ENCODE measurements at regions not wholly inside any gene's neighbourhood (a gene's known extent, or its start where the extent isn't known, plus 50 kb on each side); places are given as distances from the start of the nearest gene placed in this dataset.

DNA sequence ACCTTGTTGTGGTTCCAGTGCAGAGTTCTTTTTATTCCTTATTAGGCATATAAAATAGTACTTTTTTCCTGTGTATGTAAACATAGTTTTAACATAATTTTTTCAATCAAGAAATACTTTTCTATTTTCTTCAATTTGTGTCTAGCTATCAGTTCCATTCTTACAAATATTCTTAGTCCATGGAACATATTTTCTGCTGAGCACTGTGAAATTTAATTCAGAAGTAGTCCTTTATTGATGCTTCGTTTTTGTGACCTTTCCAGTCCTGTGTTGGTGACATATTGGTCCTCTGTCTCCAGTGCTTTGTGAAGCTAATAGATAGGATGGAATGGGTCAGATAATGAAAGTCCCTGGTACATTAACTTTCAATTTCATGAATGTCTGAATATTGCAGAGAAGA is 325.1 kb downstream of the SAMD5 start:
- Histone ChIP-seq H3K79me2 (ENCODE audit: low read length) (no peaks in the 10 kb centered on the region), H3K27ac (ENCODE audit: low read length) (no peak overlapping the region), H3K4me2 (ENCODE audit: low read length) (no peak overlapping the region), H3K9me3 (ENCODE audit: low read length) (no peaks in the 10 kb centered on the region), H3K27me3 (ENCODE audit: low read length) (no peaks in the 10 kb centered on the region), H3K9me2 (replicated peaks; ENCODE audit: low read length) (no peaks in the 10 kb centered on the region), H3K36me3 (ENCODE audit: low read depth, low read length) (no peaks in the 10 kb centered on the region), H3F3A (ENCODE audit: low read length, unreplicated experiment) (no peaks in the 10 kb centered on the region), H3K4me1 (ENCODE audit: insufficient read depth, low read length) (no peaks in the 10 kb centered on the region), H3K4me3 (ENCODE audit: low read length) (no peak overlapping the region), H2AFZ (ENCODE audit: low read length) (no peak overlapping the region), H3K9ac (ENCODE audit: low read length) (no peak overlapping the region), H4K20me1 (ENCODE audit: low read length) (no peaks in the 10 kb centered on the region)
- intact Hi-C loops (cut with micrococcal nuclease), result no loop called here
- ChIA-PET CTCF (no interaction called here), POLR2A (ENCODE audit: unreplicated experiment) (no interaction called here)
- TF ChIP-seq, protein P1, sequence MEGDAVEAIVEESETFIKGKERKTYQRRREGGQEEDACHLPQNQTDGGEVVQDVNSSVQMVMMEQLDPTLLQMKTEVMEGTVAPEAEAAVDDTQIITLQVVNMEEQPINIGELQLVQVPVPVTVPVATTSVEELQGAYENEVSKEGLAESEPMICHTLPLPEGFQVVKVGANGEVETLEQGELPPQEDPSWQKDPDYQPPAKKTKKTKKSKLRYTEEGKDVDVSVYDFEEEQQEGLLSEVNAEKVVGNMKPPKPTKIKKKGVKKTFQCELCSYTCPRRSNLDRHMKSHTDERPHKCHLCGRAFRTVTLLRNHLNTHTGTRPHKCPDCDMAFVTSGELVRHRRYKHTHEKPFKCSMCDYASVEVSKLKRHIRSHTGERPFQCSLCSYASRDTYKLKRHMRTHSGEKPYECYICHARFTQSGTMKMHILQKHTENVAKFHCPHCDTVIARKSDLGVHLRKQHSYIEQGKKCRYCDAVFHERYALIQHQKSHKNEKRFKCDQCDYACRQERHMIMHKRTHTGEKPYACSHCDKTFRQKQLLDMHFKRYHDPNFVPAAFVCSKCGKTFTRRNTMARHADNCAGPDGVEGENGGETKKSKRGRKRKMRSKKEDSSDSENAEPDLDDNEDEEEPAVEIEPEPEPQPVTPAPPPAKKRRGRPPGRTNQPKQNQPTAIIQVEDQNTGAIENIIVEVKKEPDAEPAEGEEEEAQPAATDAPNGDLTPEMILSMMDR (conservative IDR thresholded peaks at IDR 0.05; ENCODE audit: low read depth, low read length), result no peak
- no peak for TF ChIP-seq EZH2phosphoT487 (IDR thresholded peaks at IDR 0.05; ENCODE audit: borderline replicate concordance, low read length)
- TF ChIP-seq EZH2 (IDR thresholded peaks at IDR 0.05; ENCODE audit: low read length, unreplicated experiment), result no peak
- ATAC-seq (no peak), DNase-seq (no peak)
- BruUV-seq (replicated peaks), result no TSS peak

DNA sequence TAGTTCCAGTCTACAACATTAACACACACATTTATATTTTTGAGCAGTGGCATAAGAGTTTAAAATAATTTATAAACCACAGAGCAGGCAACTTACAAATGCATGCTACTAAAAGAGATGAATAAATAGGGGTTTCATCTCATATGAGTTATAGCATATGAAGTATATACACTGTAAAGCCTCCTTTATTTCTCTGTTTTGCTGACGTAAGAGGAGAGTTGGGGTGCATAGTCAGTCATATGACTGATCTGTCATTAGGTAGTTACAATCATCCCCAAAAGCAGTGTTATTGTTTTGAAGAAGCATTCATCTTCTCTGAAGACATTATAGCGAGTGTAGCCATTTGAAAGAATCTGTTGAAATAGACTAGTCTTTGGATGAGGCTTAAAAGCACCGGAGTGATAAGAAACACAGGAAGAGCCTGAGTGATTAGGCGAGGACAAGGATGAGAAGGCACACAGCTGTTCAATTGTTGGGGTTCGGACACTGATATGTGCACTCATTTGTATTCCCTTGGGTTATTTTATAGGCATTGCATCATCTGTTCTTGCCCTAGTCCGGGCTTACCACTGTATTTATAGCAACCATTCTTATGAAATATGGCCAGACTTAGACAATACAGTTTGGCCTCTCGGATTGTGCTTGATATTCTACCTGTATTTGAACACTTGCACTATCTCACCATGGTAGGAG is 325.7 kb downstream of the SAMD5 start:
- POLR2A ChIA-PET (ENCODE audit: unreplicated experiment), result no interaction called here
- DNase-seq (no peak), ATAC-seq (no peak)
- no peaks in the 10 kb centered on the region for H3F3A ChIP-seq (ENCODE audit: low read length, unreplicated experiment)
- H3K9ac ChIP-seq (ENCODE audit: low read length), result no peak overlapping the region
- no peaks in the 10 kb centered on the region for H3K36me3 ChIP-seq (ENCODE audit: low read depth, low read length)
- intact Hi-C loops (cut with micrococcal nuclease), result no loop called here
- no peaks in the 10 kb centered on the region for H3K27me3 ChIP-seq (ENCODE audit: low read length)
- H2AFZ ChIP-seq (ENCODE audit: low read length), result no peak overlapping the region
- H3K9me2 ChIP-seq (replicated peaks; ENCODE audit: low read length), result no peaks in the 10 kb centered on the region
- no peak overlapping the region for H3K4me2 ChIP-seq (ENCODE audit: low read length)
- CTCF ChIA-PET, result no interaction called here
- TF ChIP-seq, protein P1 (conservative IDR thresholded peaks at IDR 0.05; ENCODE audit: low read depth, low read length), result no peak
- TF ChIP-seq EZH2phosphoT487 (IDR thresholded peaks at IDR 0.05; ENCODE audit: borderline replicate concordance, low read length) (no peak), EZH2 (IDR thresholded peaks at IDR 0.05; ENCODE audit: low read length, unreplicated experiment) (no peak)
- no peaks in the 10 kb centered on the region for H3K4me1 ChIP-seq (ENCODE audit: insufficient read depth, low read length)
- no peaks in the 10 kb centered on the region for H3K9me3 ChIP-seq (ENCODE audit: low read length)
- H4K20me1 ChIP-seq (ENCODE audit: low read length), result no peaks in the 10 kb centered on the region
- no peak overlapping the region for H3K4me3 ChIP-seq (ENCODE audit: low read length)
- H3K27ac ChIP-seq (ENCODE audit: low read length), result no peak overlapping the region
- no peaks in the 10 kb centered on the region for H3K79me2 ChIP-seq (ENCODE audit: low read length)
- no TSS peak for BruUV-seq (replicated peaks)

DNA sequence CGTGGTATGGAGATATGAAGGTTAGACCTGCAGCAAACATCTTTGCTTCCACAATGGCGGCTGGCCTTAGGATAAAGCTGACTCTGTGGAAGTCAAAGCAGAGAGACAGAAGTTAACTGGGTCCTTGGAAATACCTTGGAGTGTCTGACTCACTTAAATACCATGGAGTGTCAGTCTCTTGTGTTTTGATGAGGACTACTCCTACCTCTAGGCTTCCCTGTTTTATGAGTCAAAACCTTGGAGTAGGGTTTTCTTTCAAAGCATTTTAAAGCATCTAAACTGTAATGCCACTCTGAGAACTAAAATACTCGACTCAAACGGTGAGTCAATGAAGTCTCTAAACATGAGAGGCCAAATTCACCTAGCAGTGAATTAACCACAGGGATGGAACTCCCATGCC is 329.1 kb downstream of the SAMD5 start:
- ChIA-PET CTCF (no interaction called here), POLR2A (ENCODE audit: unreplicated experiment) (no interaction called here)
- H3K4me1 ChIP-seq (ENCODE audit: insufficient read depth, low read length), result no peaks in the 10 kb centered on the region
- H3K79me2 ChIP-seq (ENCODE audit: low read length), result no peaks in the 10 kb centered on the region
- no peak overlapping the region for H2AFZ ChIP-seq (ENCODE audit: low read length)
- no TSS peak for BruUV-seq (replicated peaks)
- intact Hi-C loops (cut with micrococcal nuclease), result no loop called here
- no peak overlapping the region for H3K4me2 ChIP-seq (ENCODE audit: low read length)
- no peaks in the 10 kb centered on the region for H3K36me3 ChIP-seq (ENCODE audit: low read depth, low read length)
- TF ChIP-seq, protein P1 (conservative IDR thresholded peaks at IDR 0.05; ENCODE audit: low read depth, low read length), result no peak
- TF ChIP-seq EZH2 (IDR thresholded peaks at IDR 0.05; ENCODE audit: low read length, unreplicated experiment) (no peak), EZH2phosphoT487 (IDR thresholded peaks at IDR 0.05; ENCODE audit: borderline replicate concordance, low read length) (no peak)
- no peak overlapping the region for H3K9ac ChIP-seq (ENCODE audit: low read length)
- no peaks in the 10 kb centered on the region for H3K9me2 ChIP-seq (replicated peaks; ENCODE audit: low read length)
- DNase-seq (no peak), ATAC-seq (no peak)
- no peaks in the 10 kb centered on the region for H4K20me1 ChIP-seq (ENCODE audit: low read length)
- H3K4me3 ChIP-seq (ENCODE audit: low read length), result no peak overlapping the region
- no peaks in the 10 kb centered on the region for H3K9me3 ChIP-seq (ENCODE audit: low read length)
- no peak overlapping the region for H3K27ac ChIP-seq (ENCODE audit: low read length)
- no peaks in the 10 kb centered on the region for H3K27me3 ChIP-seq (ENCODE audit: low read length)
- no peaks in the 10 kb centered on the region for H3F3A ChIP-seq (ENCODE audit: low read length, unreplicated experiment)

Measured in PC-3 (cell line).